ENCODE measurements at regions not wholly inside any gene's neighbourhood (a gene's known extent, or its start where the extent isn't known, plus 50 kb on each side); places are given as distances from the start of the nearest gene placed in this dataset.
"Not testable (repeated sequence)": the region's sequence is repeated elsewhere in the genome, so short reads cannot be mapped to it uniquely, and the experiment has no call there.

GRCh38 chr16:86257546-86257945, 252.8 kb upstream of the FOXF1 start:
- DNase-seq, result no peak

DNA sequence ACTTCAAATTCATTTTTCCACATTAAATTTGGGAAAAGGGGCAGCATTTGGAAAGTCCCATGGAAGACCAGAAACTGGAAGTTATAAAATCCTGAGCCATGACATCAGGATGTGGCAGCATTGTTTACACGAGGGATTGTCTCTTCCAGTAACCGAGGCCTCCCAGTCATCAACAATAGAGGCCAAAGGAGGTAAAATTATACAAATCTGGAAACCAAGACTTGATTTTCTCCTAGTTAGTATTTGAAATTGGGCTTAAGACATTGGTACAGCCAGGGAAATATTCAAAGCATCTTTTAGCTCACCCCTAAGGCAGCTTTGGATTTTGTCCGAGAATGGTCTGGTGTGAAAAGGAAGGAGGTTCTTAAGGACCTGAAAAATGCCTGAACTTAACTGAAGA, 251.6 kb upstream of the FOXF1 start:
- no peak for DNase-seq

DNA sequence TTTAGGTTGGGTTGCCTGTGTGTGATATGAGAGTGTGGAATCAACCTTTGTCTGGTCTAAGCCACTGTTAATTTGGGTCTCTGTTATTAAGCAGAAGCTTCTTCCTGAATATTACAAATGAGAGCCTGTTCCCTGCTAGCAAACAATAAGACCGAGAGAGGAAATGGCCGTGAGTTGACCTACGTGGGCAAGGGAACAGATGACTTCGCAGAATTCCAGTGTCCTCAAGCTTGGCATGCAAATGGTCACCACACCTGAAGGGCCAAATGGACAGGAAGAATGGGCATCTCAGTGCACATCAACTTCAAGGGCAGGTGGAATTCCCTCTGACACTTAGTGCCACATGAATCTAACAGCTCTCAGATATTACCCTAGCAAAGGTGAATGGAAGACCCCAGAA, 250.8 kb upstream of the FOXF1 start:
- no peak for DNase-seq

DNA sequence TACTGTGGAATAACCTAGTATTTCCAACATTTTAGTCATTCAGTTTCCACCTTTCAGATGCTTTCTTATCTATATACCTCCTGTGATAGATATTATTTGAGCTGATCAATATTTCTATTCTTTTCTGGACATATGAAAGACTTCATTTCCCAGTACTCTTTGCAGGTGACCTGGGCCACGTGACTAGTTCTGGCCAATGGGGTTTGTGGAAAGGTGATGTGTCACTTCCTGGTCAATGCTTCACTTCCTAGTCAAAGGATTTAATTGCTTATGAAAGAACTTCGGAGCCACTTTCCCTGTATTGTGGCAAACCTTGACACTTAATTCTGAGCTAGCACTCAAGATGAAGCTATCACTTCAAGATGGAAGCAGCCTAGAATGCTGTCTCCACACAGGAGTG, 248.9 kb upstream of the FOXF1 start:
- no peak for DNase-seq

GRCh38 chr16:86267657-86268056, 242.7 kb upstream of the FOXF1 start:
- not testable (repeated sequence) for DNase-seq

DNA sequence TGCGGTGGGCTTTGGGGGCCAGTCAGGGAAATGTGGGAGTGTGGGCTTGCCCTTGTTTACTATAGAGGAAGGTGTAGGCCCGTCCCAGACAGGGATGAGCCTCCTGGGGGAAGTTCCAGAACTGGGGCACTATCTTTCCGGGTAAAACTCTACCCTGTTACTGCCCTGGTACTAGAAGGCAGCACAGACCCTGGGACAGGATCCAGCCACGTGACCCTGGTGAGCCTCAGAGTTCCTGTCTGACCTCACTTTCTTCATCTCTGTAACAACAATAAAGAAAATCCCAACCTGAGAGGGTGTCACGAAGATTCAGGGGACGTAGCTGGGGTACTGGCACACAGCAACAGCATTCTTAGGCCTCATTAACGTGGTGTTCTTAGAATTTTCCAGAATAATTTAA, 239.6 kb upstream of the FOXF1 start:
- no peak for DNase-seq

- no peak for DNase-seq
Measured at GRCh38 chr16:86272744-86273143, 237.6 kb upstream of the FOXF1 start.

GRCh38 chr16:86277221-86277620, 233.1 kb upstream of the FOXF1 start:
- DNase-seq, result no peak

DNA sequence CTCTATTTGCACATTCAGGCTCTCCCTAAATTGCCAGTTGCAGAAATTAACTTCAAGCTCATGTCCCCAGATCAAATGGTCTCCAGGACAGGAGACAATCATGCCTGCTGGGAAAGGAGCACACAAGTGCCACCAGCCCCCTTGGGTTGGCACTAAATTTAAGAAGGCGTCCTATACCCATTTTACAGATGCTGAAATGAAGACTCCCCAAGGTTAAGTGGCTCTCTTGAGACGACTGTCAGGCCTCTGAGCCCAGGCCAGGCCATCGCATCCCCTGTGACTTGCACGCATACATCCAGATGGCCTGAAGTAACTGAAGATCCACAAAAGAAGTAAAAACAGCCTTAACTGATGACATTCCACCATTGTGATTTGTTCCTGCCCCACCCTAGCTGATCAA, 232.5 kb upstream of the FOXF1 start:
- not testable (repeated sequence) for DNase-seq

- no peak for DNase-seq
Measured at GRCh38 chr16:86281421-86281820, 228.9 kb upstream of the FOXF1 start.

DNA sequence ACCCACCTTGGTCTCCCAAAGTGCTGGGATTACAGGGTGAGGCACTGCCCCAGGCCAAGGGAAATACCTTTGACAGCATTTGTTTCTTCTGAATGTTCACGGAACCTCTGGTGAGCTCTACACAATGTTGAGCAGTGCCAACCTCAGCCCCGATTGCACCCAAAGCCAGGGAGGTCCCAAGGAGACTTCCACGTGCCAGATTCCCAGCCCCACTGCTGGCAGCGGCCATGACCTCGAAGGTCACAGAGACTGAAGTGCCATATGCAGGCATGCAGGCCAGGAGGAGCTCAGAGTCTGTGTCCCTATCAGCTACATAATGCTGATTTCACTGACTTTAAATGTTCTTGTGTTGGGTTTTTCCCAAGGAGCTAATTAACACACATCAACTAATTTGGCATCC, 226.4 kb upstream of the FOXF1 start:
- DNase-seq, result no peak

- DNase-seq, result no peak
Measured at GRCh38 chr16:86285421-86285820, 224.9 kb upstream of the FOXF1 start.

DNA sequence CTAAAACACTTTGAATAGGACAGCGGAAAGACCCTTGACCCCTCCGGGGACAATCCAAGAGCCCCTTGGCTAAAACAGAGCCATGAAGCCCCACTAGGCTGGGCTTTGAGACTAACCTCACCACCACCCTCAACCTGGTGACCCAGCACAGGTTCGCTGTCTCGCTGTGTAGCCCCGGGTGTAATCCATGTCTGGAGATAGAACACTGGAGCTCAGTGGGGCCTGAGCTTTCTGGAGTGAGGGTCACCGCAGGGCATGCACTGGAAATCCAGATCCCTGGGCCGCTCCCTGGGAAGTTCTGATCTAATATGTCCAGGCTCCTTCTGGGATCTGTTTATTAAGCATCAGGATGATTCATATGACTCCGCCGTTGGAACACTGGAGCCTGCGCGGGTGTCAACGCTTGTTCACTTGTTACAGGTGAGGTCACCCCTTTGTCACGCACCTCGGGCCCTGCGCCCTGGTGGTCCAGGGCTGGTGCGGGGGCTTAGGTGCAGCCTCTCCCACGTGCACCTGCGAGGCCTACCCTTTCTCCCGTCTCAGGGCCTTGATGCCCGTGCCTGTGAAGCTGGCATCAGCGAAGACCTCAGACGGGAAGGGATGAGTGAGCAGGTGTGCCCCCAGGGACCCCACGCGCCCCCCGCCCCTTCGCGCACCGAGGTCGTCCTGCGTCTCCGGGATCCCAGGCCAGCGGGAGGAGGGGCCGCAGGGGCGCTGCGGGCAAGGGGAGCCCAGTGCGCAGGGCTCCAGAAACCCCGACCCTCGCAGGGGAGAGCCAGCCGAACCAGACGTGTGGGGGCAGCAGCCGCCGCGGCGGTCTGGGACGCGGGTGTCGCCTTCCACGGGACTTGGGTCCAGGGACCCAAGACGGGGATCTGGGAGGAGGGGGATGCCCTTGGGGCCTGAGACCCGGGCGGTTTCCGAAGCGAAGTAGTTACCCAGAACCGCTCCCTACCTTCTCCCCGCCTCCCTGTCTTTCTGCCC, 224.1 kb upstream of the FOXF1 start:
- no peak for DNase-seq

DNA sequence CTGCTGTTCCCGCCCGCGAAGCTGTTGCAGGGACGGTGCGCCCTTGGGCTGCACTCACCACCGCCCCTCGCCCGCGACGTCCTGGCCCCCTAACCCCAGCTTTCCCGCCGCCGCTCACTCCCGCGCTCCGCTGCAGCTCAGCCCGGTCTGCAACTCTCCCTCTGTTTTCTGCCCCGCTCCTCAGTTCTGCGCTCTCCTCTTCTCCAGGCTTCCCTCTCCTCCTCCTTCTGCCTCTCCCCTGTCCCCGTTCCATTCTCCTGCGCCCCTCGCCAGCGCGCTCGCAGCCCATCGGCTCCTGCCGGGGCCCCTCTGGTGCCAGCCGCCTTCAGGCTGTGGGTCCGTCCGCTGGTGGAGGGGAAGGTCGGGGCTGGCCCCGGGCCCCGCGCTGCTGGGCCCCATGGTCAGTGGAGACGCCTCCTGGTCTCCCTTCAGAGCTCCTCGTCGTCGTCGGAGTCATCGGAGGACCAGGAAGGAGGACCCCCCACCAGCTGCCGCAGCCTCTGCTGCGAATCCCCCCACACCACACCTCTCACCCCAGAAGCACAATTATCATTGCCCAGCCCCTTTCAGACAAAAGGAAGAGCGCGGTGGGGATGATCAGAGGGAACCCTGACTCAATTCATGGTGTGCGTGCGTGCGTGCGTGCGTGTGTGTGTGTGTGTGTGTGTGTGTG, 223.2 kb upstream of the FOXF1 start:
- no peak for DNase-seq

GRCh38 chr16:86287664-86288201, 222.6 kb upstream of the FOXF1 start:
- no peak for DNase-seq

DNA sequence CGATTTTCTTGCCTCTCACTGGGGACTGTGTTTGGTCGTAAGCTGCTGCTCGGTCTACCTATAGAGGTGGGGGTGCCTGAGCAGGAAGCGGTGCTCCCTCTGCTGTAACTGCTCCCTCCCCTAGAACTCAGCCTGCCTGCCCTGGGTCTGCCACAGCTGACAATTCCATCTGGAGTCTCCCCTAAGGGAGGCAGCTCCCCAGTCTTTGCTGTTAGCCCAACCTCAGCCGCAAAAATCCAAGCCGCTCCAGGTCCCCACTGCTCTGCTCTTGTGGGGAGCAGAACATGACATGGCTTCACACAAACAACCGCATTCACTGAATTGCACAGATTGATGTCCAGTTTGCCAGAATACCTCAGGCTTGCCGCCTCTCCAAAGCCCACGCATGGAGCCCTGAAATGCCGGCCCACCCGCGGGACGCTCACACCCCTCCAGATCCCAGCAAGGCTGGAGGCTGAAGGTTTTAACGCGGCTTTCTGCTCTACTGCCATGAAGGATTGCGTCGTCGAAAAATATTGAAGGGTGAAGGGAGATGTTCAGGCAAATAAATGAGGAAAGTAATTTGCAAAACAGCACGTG, 221.5 kb upstream of the FOXF1 start:
- DNase-seq, result no peak

DNA sequence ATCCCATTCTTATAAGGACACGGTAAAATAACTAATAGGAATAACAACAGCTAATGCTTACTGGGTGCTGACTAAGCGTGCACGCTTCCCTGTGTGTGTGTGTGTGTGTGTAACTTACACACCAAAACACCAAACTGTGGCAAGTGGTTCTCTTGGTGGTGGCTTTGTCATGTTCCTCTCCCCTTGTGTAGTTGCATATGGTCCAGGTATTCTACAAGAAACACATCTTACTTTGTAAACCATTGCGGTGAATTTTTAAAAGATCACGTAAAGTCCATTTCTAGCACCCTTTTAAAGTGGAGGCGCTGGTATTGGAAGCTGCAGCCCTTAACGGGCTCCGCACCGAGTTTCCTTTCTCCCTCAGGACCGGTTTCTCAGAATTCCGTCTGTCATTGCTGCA, 221.0 kb upstream of the FOXF1 start:
- no peak for DNase-seq

DNA sequence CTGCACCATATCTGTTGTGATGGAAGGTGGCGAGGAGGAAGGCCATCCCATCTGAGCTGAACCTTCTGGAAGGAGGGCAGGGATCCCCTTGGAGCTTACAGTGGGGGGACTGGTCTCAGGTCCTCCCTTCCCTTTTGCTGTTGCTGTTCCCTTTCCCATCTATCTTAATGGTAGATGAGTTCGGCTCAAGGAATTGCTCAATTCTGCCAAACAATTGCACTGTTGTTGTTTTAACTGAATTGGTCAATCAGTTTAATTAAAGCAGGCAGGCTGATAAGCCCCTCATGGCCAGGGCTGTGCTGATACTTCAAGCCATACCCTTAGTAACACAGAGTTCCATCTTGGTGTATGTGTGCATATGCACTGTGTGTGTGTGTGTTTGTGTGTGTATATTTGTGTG, 220.4 kb upstream of the FOXF1 start:
- no peak for DNase-seq

GRCh38 chr16:86291491-86291890, 218.8 kb upstream of the FOXF1 start:
- no peak for DNase-seq

DNA sequence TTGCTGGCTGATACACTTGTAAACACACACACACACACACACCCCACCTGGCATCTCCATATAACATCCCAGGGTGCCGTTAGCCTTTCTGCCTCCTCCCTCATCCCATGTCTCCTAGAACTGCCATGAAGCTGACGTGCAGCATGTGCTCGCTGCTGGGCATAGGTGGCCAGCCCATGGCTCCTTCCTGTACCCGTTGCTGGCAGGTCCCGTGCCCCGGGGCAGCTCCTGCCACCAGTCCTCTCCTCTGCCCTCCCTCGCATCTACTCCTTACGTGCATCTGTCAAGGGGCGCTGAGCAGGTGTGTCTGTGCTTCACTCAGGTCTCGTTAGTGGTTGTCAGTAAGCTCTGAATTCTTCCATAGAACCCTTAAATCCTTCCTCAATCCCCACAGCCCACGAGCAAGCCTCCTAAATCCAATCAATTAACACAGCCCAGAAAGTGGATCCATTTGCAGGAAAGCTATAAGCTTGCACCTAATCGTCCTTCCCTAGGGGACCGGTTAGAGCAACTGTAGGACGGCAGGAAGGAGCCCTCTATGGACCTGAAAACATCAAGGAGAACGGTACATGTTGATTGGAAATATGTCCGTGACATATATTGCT, 218.1 kb upstream of the FOXF1 start:
- DNase-seq, result no peak

- no peak for DNase-seq
Measured at GRCh38 chr16:86292942-86293341, 217.4 kb upstream of the FOXF1 start.

DNA sequence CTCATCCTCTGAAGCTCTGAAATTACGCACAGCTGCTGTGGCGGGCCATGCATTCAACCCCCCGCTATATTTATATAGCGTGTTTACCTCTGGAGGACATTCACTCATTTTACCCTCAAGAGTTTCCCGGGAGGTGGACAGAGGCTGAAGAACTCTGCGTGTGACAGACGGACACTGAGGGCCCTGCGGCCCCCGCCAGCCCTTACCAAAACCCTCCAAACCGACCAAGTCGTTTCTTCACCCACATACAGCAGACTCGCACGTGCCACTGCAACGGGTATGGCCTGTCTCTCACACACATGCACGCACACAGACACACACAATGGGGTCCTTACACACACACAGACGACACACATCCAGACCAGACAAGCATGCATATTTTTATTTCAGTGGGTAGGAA, 216.4 kb upstream of the FOXF1 start:
- no peak for DNase-seq

All from muscle of back (tissue), 3 donors.